Loucy (cell line): ENCODE measurements at regions not wholly inside any gene's neighbourhood (a gene's known extent, or its start where the extent isn't known, plus 50 kb on each side); places are given as distances from the start of the nearest gene placed in this dataset.

Experiments used
- H2AFZ ChIP-seq: fragments of 200-600 bp; sonication (generic); 2 replicates; pipeline ENCODE4 v1.6.0; 2016; ENCODE audit warnings: antibody characterized with exemption, mild to moderate bottlenecking, low read length, moderate library complexity
- H3F3A ChIP-seq: fragments of 200-600 bp; 2 replicates; pipeline ENCODE4 v1.6.0; 2016; ENCODE audit warnings: antibody characterized with exemption, low read depth, mild to moderate bottlenecking
- H3K27me3 ChIP-seq: fragments of 200-600 bp; sonication (generic); 2 replicates; pipeline ENCODE4 v1.6.1; 2014; ENCODE audit warnings: low read length, mild to moderate bottlenecking; ENCODE audit not compliant: insufficient read depth, poor library complexity, severe bottlenecking
- H3K36me3 ChIP-seq: fragments of 200-600 bp; sonication (generic); 2 replicates; pipeline ENCODE4 v1.6.1; 2016; ENCODE audit warnings: low read length; ENCODE audit not compliant: insufficient read depth
- H3K4me1 ChIP-seq: fragments of 200-600 bp; sonication (generic); 2 replicates; pipeline ENCODE4 v1.5.1; 2014; ENCODE audit warnings: low read length, mild to moderate bottlenecking; ENCODE audit not compliant: insufficient read depth, poor library complexity, severe bottlenecking
- H3K4me2 ChIP-seq: fragments of 200-600 bp; sonication (generic); 2 replicates; pipeline ENCODE4 v1.6.0; 2014; ENCODE audit warnings: antibody characterized with exemption, low read length, low read depth, mild to moderate bottlenecking; ENCODE audit not compliant: poor library complexity, severe bottlenecking
- H3K4me3 ChIP-seq: fragments of 200-600 bp; sonication (generic); 2 replicates; pipeline ENCODE4 v1.5.1; 2014; ENCODE audit warnings: low read length, mild to moderate bottlenecking, mixed read lengths; ENCODE audit not compliant: poor library complexity, severe bottlenecking
- H3K79me2 ChIP-seq: fragments of 200-600 bp; sonication (generic); 2 replicates; pipeline ENCODE4 v1.6.1; 2014; ENCODE audit warnings: low read length; ENCODE audit not compliant: insufficient read depth
- H3K9ac ChIP-seq: fragments of 200-600 bp; sonication (generic); 2 replicates; pipeline ENCODE4 v1.6.0; 2014; ENCODE audit warnings: mild to moderate bottlenecking, low read depth, low read length, moderate library complexity; ENCODE audit not compliant: poor library complexity, severe bottlenecking
- H3K9me2 ChIP-seq: fragments of 200-600 bp; sonication (generic); replicated peaks from 2 replicates; pipeline ENCODE4 v1.6.1; 2016; ENCODE audit warnings: low read depth, low read length, mixed read lengths
- H3K9me3 ChIP-seq: fragments of 200-600 bp; sonication (generic); 2 replicates; pipeline ENCODE4 v1.6.1; 2014; ENCODE audit warnings: mild to moderate bottlenecking, antibody characterized with exemption, low read length, low read depth; ENCODE audit not compliant: insufficient read depth
- H4K20me1 ChIP-seq: fragments of 200-600 bp; sonication (generic); 2 replicates; pipeline ENCODE4 v1.6.0; 2014; ENCODE audit warnings: antibody characterized with exemption, low read length, mild to moderate bottlenecking; ENCODE audit not compliant: insufficient read depth, poor library complexity, severe bottlenecking
- CTCF ChIP-seq: fragments of 200-600 bp; sonication (generic); conservative IDR thresholded peaks from 2 replicates; pipeline ENCODE4 v1.5.1; 2014; ENCODE audit warnings: mild to moderate bottlenecking, antibody characterized with exemption, low read length
- EZH2phosphoT487 ChIP-seq: fragments of 200-600 bp; IDR thresholded peaks from 2 replicates; pipeline ENCODE4 v1.6.1; 2018; ENCODE audit warnings: antibody characterized with exemption, mild to moderate bottlenecking, moderate library complexity, borderline replicate concordance

- Histone ChIP-seq H3K9me2 (no peaks in the 10 kb centered on the region), H4K20me1 (no peaks in the 10 kb centered on the region), H3K36me3 (no peaks in the 10 kb centered on the region), H3F3A (no peaks in the 10 kb centered on the region), H2AFZ (no peak overlapping the region), H3K4me2 (no peak overlapping the region), H3K9ac (no peak overlapping the region), H3K4me3 (no peak overlapping the region), H3K27me3 (no peaks in the 10 kb centered on the region), H3K4me1 (no peaks in the 10 kb centered on the region), H3K9me3 (no peaks in the 10 kb centered on the region), H3K79me2 (no peaks in the 10 kb centered on the region)
- TF ChIP-seq EZH2phosphoT487 (no peak), CTCF (no peak)
Observed at GRCh38 chr1:232877365-232878028, 72.3 kb downstream of the MAP10 start.

- Histone ChIP-seq H3K79me2 (no peaks in the 10 kb centered on the region), H3K36me3 (no peaks in the 10 kb centered on the region), H3K9ac (no peak overlapping the region), H3K4me3 (no peak overlapping the region), H2AFZ (no peak overlapping the region), H3K27me3 (no peaks in the 10 kb centered on the region), H3K9me2 (no peaks in the 10 kb centered on the region), H3K4me2 (no peak overlapping the region), H3K9me3 (no peaks in the 10 kb centered on the region), H3F3A (no peaks in the 10 kb centered on the region), H4K20me1 (no peaks in the 10 kb centered on the region), H3K4me1 (no peaks in the 10 kb centered on the region)
- TF ChIP-seq EZH2phosphoT487 (no peak), CTCF (no peak)
Observed at GRCh38 chr1:232878086-232878485, 72.3 kb upstream of the NTPCR start.

- H3K9me2 ChIP-seq = no peaks in the 10 kb centered on the region
- H3K9me3 ChIP-seq = no peaks in the 10 kb centered on the region
- H2AFZ ChIP-seq = peak overlapping the region; percentile 67; the same call in 1 of the 2 replicates
- no peaks in the 10 kb centered on the region for H3F3A ChIP-seq
- TF ChIP-seq EZH2phosphoT487 (no peak), CTCF (peak; percentile 76)
- H3K36me3 ChIP-seq = no peaks in the 10 kb centered on the region
- no peak overlapping the region for H3K4me2 ChIP-seq
- H3K27me3 ChIP-seq = no peaks in the 10 kb centered on the region
- H3K79me2 ChIP-seq = no peaks in the 10 kb centered on the region
- no peaks in the 10 kb centered on the region for H4K20me1 ChIP-seq
- no peak overlapping the region for H3K4me3 ChIP-seq
- no peak overlapping the region for H3K9ac ChIP-seq
- H3K4me1 ChIP-seq = no peaks in the 10 kb centered on the region
Observed at GRCh38 chr1:232880354-232880753, 70.1 kb upstream of the NTPCR start.
